ENCODE measurements at regions not wholly inside any gene's neighbourhood (a gene's known extent, or its start where the extent isn't known, plus 50 kb on each side); places are given as distances from the start of the nearest gene placed in this dataset.
A peak's percentile ranks its signal among the peaks of the same experiment; 100 is the strongest.
"Not testable (repeated sequence)": the region's sequence is repeated elsewhere in the genome, so short reads cannot be mapped to it uniquely, and the experiment has no call there.

GRCh38 chr4:71081192-71081591 lies 87.7 kb downstream of the DCK start:
- DNase-seq (ENCODE audit: low read depth, low spot score): no peak

- no peak for DNase-seq (ENCODE audit: low read depth, low spot score)
Observed at GRCh38 chr4:71093745-71094144, 100.3 kb downstream of the DCK start.

GRCh38 chr4:71094201-71094600 lies 100.8 kb downstream of the DCK start:
- no peak for DNase-seq (ENCODE audit: low read depth, low spot score)

- no peak for DNase-seq (ENCODE audit: low read depth, low spot score)
Observed at GRCh38 chr4:71095141-71095540, 101.7 kb downstream of the DCK start.

GRCh38 chr4:71095545-71095944 lies 102.1 kb downstream of the DCK start:
- DNase-seq (ENCODE audit: low read depth, low spot score): no peak

- no peak for DNase-seq (ENCODE audit: low read depth, low spot score)
Observed at GRCh38 chr4:71107726-71108125, 114.3 kb downstream of the DCK start.

- DNase-seq (ENCODE audit: low read depth, low spot score): no peak
Observed at GRCh38 chr4:71110499-71110898, 117.0 kb downstream of the DCK start.

- not testable (repeated sequence) for DNase-seq (ENCODE audit: low read depth, low spot score)
Observed at GRCh38 chr4:71111133-71111532, 117.7 kb downstream of the DCK start.

GRCh38 chr4:71113294-71113693 lies 119.8 kb downstream of the DCK start:
- DNase-seq (ENCODE audit: low read depth, low spot score): no peak

GRCh38 chr4:71120831-71121524 lies 127.5 kb downstream of the DCK start:
- DNase-seq (ENCODE audit: low read depth, low spot score): no peak

- DNase-seq (ENCODE audit: low read depth, low spot score): no peak
Observed at GRCh38 chr4:71123951-71124350, 130.5 kb downstream of the DCK start.

- no peak for DNase-seq (ENCODE audit: low read depth, low spot score)
Observed at GRCh38 chr4:71125137-71125536, 131.7 kb downstream of the DCK start.

- DNase-seq (ENCODE audit: low read depth, low spot score): no peak
Observed at GRCh38 chr4:71126719-71127118, 133.3 kb downstream of the DCK start.

GRCh38 chr4:71130827-71131603 lies 137.6 kb downstream of the DCK start:
- peak; percentile 6 for DNase-seq (ENCODE audit: low read depth, low spot score)

GRCh38 chr4:71132486-71132885 lies 139.0 kb downstream of the DCK start:
- no peak for DNase-seq (ENCODE audit: low read depth, low spot score)

GRCh38 chr4:71133491-71133890 lies 140.0 kb downstream of the DCK start:
- no peak for DNase-seq (ENCODE audit: low read depth, low spot score)

- DNase-seq (ENCODE audit: low read depth, low spot score): no peak
Observed at GRCh38 chr4:71136071-71136470, 142.6 kb downstream of the DCK start.

- DNase-seq (ENCODE audit: low read depth, low spot score): no peak
Observed at GRCh38 chr4:71138007-71138615, 144.7 kb downstream of the DCK start.

GRCh38 chr4:71140563-71140962 lies 147.1 kb downstream of the DCK start:
- DNase-seq (ENCODE audit: low read depth, low spot score): no peak

GRCh38 chr4:71141125-71141524 lies 147.7 kb downstream of the DCK start:
- no peak for DNase-seq (ENCODE audit: low read depth, low spot score)

- no peak for DNase-seq (ENCODE audit: low read depth, low spot score)
Observed at GRCh38 chr4:71147261-71147660, 153.8 kb downstream of the DCK start.

- DNase-seq (ENCODE audit: low read depth, low spot score): no peak
Observed at GRCh38 chr4:71148545-71148944, 155.1 kb downstream of the DCK start.

GRCh38 chr4:71151054-71151453 lies 157.6 kb downstream of the DCK start:
- no peak for DNase-seq (ENCODE audit: low read depth, low spot score)
